Heart left ventricle (tissue), 16 donors: ENCODE measurements at regions not wholly inside any gene's neighbourhood (a gene's known extent, or its start where the extent isn't known, plus 50 kb on each side); places are given as distances from the start of the nearest gene placed in this dataset.
"Not testable (repeated sequence)": the region's sequence is repeated elsewhere in the genome, so short reads cannot be mapped to it uniquely, and the experiment has no call there.

Experiments
- ATAC-seq, 4 donors: fragments of 200-7000 bp; cut with Tn5 transposase; one replicate each; pipeline ENCODE4 v1.9.1; 2020 to 2022; ENCODE audit warnings: moderate library complexity in 4 of 4, mild to moderate bottlenecking in 3 of 4, moderate number of reproducible peaks in 1 of 4
- DNase-seq, 5 donors: peaks; one replicate each; pipeline ENCODE4 v3.0.0-alpha.2; 2020
- H3K27ac ChIP-seq, 12 donors: fragments of 200-600 bp; sonication (generic) in 4 of 12; one replicate each; pipeline versions ENCODE4 v1.5.0 to v1.8.0; 2016 to 2022; ENCODE audit warnings: mild to moderate bottlenecking in 2 of 12
- H3K27me3 ChIP-seq, 9 donors: fragments of 200-600 bp; sonication (generic) in 2 of 9; one replicate each; pipeline versions ENCODE4 v1.5.1 to v1.8.0; 2016 to 2022; ENCODE audit warnings: mild to moderate bottlenecking in 3 of 9
- H3K36me3 ChIP-seq, 9 donors: fragments of 200-600 bp; sonication (generic) in 2 of 9; one replicate each; pipeline versions ENCODE4 v1.5.0 to v1.8.0; 2018 to 2022; ENCODE audit warnings: mild to moderate bottlenecking in 2 of 9
- H3K4me1 ChIP-seq, 12 donors: fragments of 200-600 bp; sonication (generic) in 4 of 12; one replicate each; pipeline versions ENCODE4 v1.5.0 to v1.8.0; 2016 to 2022; ENCODE audit warnings: mild to moderate bottlenecking in 3 of 12
- H3K4me3 ChIP-seq, 12 donors: fragments of 200-600 bp; sonication (generic) in 4 of 12; one replicate each; pipeline versions ENCODE4 v1.5.0 to v1.8.0; 2017 to 2022; ENCODE audit warnings: mild to moderate bottlenecking in 9 of 12, moderate library complexity in 4 of 12
- H3K9me3 ChIP-seq, 12 donors: fragments of 200-600 bp; sonication (generic) in 4 of 12; one replicate each; pipeline versions ENCODE4 v1.5.0 to v1.8.0; 2016 to 2022; ENCODE audit warnings: mild to moderate bottlenecking in 1 of 12
- POLR2A ChIP-seq, 2 donors: fragments of 450-650 bp; IDR thresholded peaks; one replicate each; pipeline ENCODE4 v1.6.1; 2017; ENCODE audit warnings: antibody characterized with exemption in 2 of 2, mild to moderate bottlenecking in 2 of 2, moderate library complexity in 2 of 2
- WGBS, 4 donors: extraction: QIAGEN DNeasy Blood & Tissue Kit in 2 of 4; methylation state at CpG; one replicate each; pipeline versions ENCODE4 v1.1.5 to v1.1.7; 2013 to 2018; 5-methylcytosine and 5-hydroxymethylcytosine counted together
- intact Hi-C, 10 donors: fragments of 100-400 bp; cut with DNase I; formaldehyde crosslinking; loops; one replicate each; pipeline versions ENCODE4 v1.11.1 to v1.14.2; 2022
- TF ChIP-seq, protein P1 (sequence below), 12 donors: fragments of 200-600 bp; sonication (generic) in 4 of 12; IDR thresholded peaks; one replicate each; pipeline versions ENCODE4 v1.5.0 to v1.8.0; 2018 to 2022; ENCODE audit warnings: antibody characterized with exemption in 12 of 12, mild to moderate bottlenecking in 5 of 12
- donor health status: ischemic (EF 13 %, LVEDD 7.1; RV severe dilation, severe dysfunction).
- donor health status: healthy with polysubstance abuse.
- donor health status: DM: no; HTN: yes; CAD: no.
- donor health status: DM: no; HTN: no; CAD: no.
- donor health status: ischemic (EF 25% LVEDD 6.9; RV normal size, moderate dysfunction).
- donor health status: ischemic (EF 25% LVEDD 5.7; RV mildly dilated, moderate dysfunction).
- donor health status: healthy.
- donor health status: DM: yes; HTN: yes; CAD: no.
- donor health status: ischemic (EF 35%, LVEDD 5.7; RV mildly dilated, moderate dysfunction).
- donor health status: nonischemic (EF 11% LVEDD 7.7; RV severe dilation, severe dysfunction).
- donor health status: DM: yes; HTN: yes; CAD: no.
- donor health status: PGD.
- donor health status: ischemic (EF 29% LVEDD 5.4; RV normal size, mild dysfunction).
- donor health status: nonischemic (EF 23%, LVEDD 6.1; RV moderate dilation, normal function).

DNA sequence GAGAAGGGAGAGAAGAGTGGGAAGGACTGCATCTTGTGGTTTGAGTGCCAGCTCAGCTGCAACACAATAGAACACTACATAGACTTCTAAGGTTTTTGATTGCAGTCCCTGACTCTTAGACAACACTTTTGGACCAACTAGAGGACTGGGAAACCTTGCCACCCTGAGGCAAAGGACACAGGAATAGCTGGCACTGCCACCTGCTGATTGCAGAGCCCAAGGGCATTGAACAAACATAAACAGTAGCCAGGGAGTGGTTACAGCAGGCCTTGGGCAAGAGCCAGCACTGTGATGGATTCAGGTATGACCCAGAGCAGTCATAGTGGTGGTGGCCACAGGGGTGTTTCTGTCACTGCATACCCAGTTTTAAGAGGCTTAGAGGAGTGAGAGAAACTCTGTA, 72.5 kb upstream of the CXorf51A start:
- Histone ChIP-seq H3K4me1 (no peaks in the 10 kb centered on the region), H3K27me3 (no peaks in the 10 kb centered on the region), H3K36me3 (no peaks in the 10 kb centered on the region), H3K27ac (no peak overlapping the region), H3K4me3 (no peak overlapping the region), H3K9me3 (no peaks in the 10 kb centered on the region)
- no peak for DNase-seq
- TF ChIP-seq POLR2A (IDR thresholded peaks at IDR 0.05) = no peak
- TF ChIP-seq, protein P1, sequence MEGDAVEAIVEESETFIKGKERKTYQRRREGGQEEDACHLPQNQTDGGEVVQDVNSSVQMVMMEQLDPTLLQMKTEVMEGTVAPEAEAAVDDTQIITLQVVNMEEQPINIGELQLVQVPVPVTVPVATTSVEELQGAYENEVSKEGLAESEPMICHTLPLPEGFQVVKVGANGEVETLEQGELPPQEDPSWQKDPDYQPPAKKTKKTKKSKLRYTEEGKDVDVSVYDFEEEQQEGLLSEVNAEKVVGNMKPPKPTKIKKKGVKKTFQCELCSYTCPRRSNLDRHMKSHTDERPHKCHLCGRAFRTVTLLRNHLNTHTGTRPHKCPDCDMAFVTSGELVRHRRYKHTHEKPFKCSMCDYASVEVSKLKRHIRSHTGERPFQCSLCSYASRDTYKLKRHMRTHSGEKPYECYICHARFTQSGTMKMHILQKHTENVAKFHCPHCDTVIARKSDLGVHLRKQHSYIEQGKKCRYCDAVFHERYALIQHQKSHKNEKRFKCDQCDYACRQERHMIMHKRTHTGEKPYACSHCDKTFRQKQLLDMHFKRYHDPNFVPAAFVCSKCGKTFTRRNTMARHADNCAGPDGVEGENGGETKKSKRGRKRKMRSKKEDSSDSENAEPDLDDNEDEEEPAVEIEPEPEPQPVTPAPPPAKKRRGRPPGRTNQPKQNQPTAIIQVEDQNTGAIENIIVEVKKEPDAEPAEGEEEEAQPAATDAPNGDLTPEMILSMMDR (IDR thresholded peaks at IDR 0.05) = no peak
- intact Hi-C loops = no loop called here
- ATAC-seq = no peak

DNA sequence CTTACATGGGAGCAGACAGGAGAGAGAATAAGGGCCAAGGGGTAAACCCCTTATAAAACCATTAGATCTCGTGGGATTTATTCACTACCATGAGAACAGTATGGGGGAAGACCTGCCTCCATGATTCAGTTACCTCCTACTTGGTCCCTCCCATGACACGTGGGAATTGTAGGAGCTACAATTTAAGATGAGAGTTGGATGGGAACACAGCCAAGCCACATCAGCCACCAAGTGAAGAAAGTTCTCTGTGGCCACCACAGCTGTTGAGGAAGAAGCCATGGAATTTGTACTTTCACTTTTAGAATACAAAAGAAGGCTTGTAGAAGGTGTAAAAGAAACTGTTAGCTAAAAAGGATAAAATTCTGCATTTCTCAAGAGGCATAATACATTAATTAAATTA, 67.0 kb upstream of the CXorf51A start:
- Histone ChIP-seq H3K4me3 (no peak overlapping the region), H3K4me1 (no peaks in the 10 kb centered on the region), H3K9me3 (peaks cover 0 to 5% (median 0%) of the 10 kb centered on the region in 12 donors), H3K27me3 (no peaks in the 10 kb centered on the region), H3K36me3 (no peaks in the 10 kb centered on the region), H3K27ac (no peak overlapping the region)
- intact Hi-C loops = no loop called here
- 24 to 58% (median 43%) methylated on average over 2 of the region's 2 CpGs for WGBS, 4 donors
- DNase-seq (no peak), ATAC-seq (no peak)
- TF ChIP-seq POLR2A (IDR thresholded peaks at IDR 0.05) = no peak
- TF ChIP-seq, protein P1 (IDR thresholded peaks at IDR 0.05) = no peak

DNA sequence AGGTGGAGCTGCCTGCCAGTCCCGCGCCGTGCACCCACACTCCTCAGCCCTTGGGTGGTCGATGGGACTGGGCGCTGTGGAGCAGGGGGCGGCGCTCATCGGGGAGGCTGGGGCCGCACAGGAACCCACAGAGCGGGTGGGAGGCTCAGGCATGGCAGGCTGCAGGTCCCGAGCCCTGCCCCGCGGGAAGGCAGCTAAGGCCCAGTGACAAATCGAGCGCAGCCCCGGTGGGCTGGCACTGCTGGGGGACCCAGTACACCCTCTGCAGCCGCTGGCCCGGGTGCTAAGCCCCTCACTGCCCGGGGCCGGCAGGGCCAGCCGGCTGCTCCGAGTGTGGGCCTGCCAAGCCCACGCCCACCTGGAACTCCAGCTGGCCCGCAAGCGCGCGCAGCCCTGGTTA, 52.3 kb upstream of the CXorf51A start:
- H3K27ac ChIP-seq, DNase-seq, H3K4me3 ChIP-seq, H3K36me3 ChIP-seq, H3K4me1 ChIP-seq, intact Hi-C loops, H3K27me3 ChIP-seq, ATAC-seq: not testable (repeated sequence)
- WGBS, 4 donors = 90 to 100% (median 94%) methylated on average over 3 to 27 of the region's 27 CpGs
- H3K9me3 ChIP-seq = peaks cover 0 to 12% (median 0%) of the 10 kb centered on the region in 12 donors

DNA sequence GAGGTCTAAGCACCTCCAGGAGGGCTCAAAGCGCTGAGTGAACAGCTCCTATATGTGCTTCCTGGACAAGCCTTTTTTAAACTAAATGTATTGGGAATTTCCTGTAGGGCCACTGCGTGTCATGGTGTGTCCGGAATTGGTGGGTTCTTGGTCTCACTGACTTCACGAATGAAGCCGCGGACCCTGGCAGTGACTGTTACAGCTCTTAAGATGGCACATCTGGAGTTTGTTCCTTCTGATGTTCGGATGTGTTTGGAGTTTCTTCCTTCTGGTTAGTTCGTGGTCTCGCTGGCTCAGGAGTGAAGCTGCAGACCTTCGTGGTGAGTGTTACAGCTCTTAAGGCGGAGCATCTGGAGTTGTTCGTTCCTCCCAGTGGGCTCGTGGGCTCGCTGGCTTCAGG, 51.2 kb upstream of the CXorf51A start:
- H3K36me3 ChIP-seq, H3K27me3 ChIP-seq, H3K4me3 ChIP-seq, ATAC-seq, intact Hi-C loops, H3K27ac ChIP-seq, DNase-seq, H3K4me1 ChIP-seq: not testable (repeated sequence)
- H3K9me3 ChIP-seq = peaks cover 0 to 12% (median 0%) of the 10 kb centered on the region in 12 donors
- WGBS, 4 donors = 84 to 90% (median 89%) methylated on average over 14 of the region's 14 CpGs
